Kidney (tissue), 13 donors: ENCODE measurements at regions not wholly inside any gene's neighbourhood (a gene's known extent, or its start where the extent isn't known, plus 50 kb on each side); places are given as distances from the start of the nearest gene placed in this dataset.

Source experiments
- DNase-seq, 5 donors: peaks; one replicate each; pipeline ENCODE4 v3.0.0-alpha.2; 2013 to 2020
- FAIRE-seq: peaks from 2 replicates; lab custom pipeline; 2012; peaks lifted over from hg19 to GRCh38; lab: Jason Lieb, UNC
- H3K27ac ChIP-seq, 2 donors: one replicate each; pipeline ENCODE4 v1.7.0; 2013; ENCODE audit warnings: low read depth in 2 of 2, low read length in 2 of 2, inconsistent platforms in 1 of 2
- H3K27me3 ChIP-seq: one replicate; pipeline ENCODE4 v1.7.1; 2013; ENCODE audit warnings: low read length, inconsistent platforms; ENCODE audit not compliant: control insufficient read depth, insufficient read depth
- H3K36me3 ChIP-seq, 3 donors: one replicate each; pipeline versions ENCODE4 v1.7.0 to v1.7.1; 2013; ENCODE audit warnings: low read length in 3 of 3, control low read depth in 1 of 3, inconsistent platforms in 1 of 3; ENCODE audit not compliant: insufficient read depth in 3 of 3, control insufficient read depth in 2 of 3
- H3K4me1 ChIP-seq, 3 donors: one replicate each; pipeline versions ENCODE4 v1.7.0 to v1.7.1; 2013; ENCODE audit warnings: low read length in 3 of 3, inconsistent platforms in 1 of 3, low read depth in 1 of 3; ENCODE audit not compliant: control insufficient read depth in 2 of 3, insufficient read depth in 2 of 3
- H3K4me3 ChIP-seq, 3 donors: one replicate each; pipeline versions ENCODE4 v1.7.0 to v1.8.1; 2013; ENCODE audit warnings: low read length in 3 of 3, control low read depth in 1 of 3, inconsistent platforms in 1 of 3
- H3K9ac ChIP-seq, 3 donors: one replicate each; pipeline versions ENCODE4 v1.7.0 to v1.7.1; 2013; ENCODE audit warnings: low read length in 3 of 3, control low read depth in 1 of 3, inconsistent platforms in 1 of 3
- H3K9me3 ChIP-seq, 3 donors: one replicate each; pipeline versions ENCODE4 v1.7.0 to v1.7.1; 2013; ENCODE audit warnings: low read length in 3 of 3, control low read depth in 1 of 3, inconsistent platforms in 1 of 3; ENCODE audit not compliant: control insufficient read depth in 2 of 3, insufficient read depth in 1 of 3
- CTCF ChIP-seq: IDR thresholded peaks from 3 replicates; pipeline ENCODE4 v1.5.1; 2012; ENCODE audit warnings: mild to moderate bottlenecking, moderate library complexity, borderline replicate concordance; ENCODE audit not compliant: insufficient read depth; ENCODE audit errors: extremely low read depth
- intact Hi-C: fragments of 100-400 bp; cut with DNase I; formaldehyde crosslinking; loops from one replicate; pipeline ENCODE4 v1.11.1; 2022
- donor health status: control.
- donor health status: control.
- donor health status: control.
- donor health status: control.
- donor health status: control.
- donor health status: DM: yes; HTN: yes; CAD: no.
- donor health status: Normal renal cell carcinoma (clear cell type).

- DNase-seq (no peak), FAIRE-seq (no peak)
- peaks cover 4% of the 10 kb centered on the region for H3K27me3 ChIP-seq
- no peaks in the 10 kb centered on the region for H3K9me3 ChIP-seq
- H3K4me1 ChIP-seq = no peaks in the 10 kb centered on the region
- intact Hi-C loops = no loop called here
- no peak for TF ChIP-seq CTCF
- H3K4me3 ChIP-seq = no peak overlapping the region
- H3K27ac ChIP-seq = no peak overlapping the region
- H3K9ac ChIP-seq = no peak overlapping the region
- no peaks in the 10 kb centered on the region for H3K36me3 ChIP-seq
These were observed 206.0 kb upstream of the RPS6KA3 start for GRCh38 chrX:20472620-20473258.

- H3K9me3 ChIP-seq = no peaks in the 10 kb centered on the region
- no peaks in the 10 kb centered on the region for H3K36me3 ChIP-seq
- FAIRE-seq = no peak
- peaks cover 4% of the 10 kb centered on the region for H3K27me3 ChIP-seq
- H3K4me3 ChIP-seq = no peak overlapping the region
- intact Hi-C loops = no loop called here
- H3K9ac ChIP-seq = no peak overlapping the region
- TF ChIP-seq CTCF = no peak
- DNase-seq = no peak
- no peaks in the 10 kb centered on the region for H3K4me1 ChIP-seq
- no peak overlapping the region for H3K27ac ChIP-seq
These were observed 205.4 kb upstream of the RPS6KA3 start for GRCh38 chrX:20472148-20472547.

- no peak overlapping the region for H3K9ac ChIP-seq
- H3K27ac ChIP-seq = no peak overlapping the region
- peaks cover 4% of the 10 kb centered on the region for H3K27me3 ChIP-seq
- H3K4me1 ChIP-seq = no peaks in the 10 kb centered on the region
- no peak for FAIRE-seq
- intact Hi-C loops = no loop called here
- TF ChIP-seq CTCF = no peak
- no peaks in the 10 kb centered on the region for H3K36me3 ChIP-seq
- no peak overlapping the region for H3K4me3 ChIP-seq
- DNase-seq = no peak
- no peaks in the 10 kb centered on the region for H3K9me3 ChIP-seq
These were observed 204.8 kb upstream of the RPS6KA3 start for GRCh38 chrX:20471483-20471882.
